H9 (cell line): ENCODE measurements at regions not wholly inside any gene's neighbourhood (a gene's known extent, or its start where the extent isn't known, plus 50 kb on each side); places are given as distances from the start of the nearest gene placed in this dataset.

Source experiments
- DNase-seq: peaks from one replicate; pipeline ENCODE4 v3.0.0-alpha.2; 2017
- H2AFZ ChIP-seq: one replicate; pipeline ENCODE4 v1.6.1; 2013; ENCODE audit warnings: mild to moderate bottlenecking, low read length, control low read depth, moderate library complexity
- H2AK5ac ChIP-seq: 2 replicates; pipeline ENCODE4 v1.6.1; 2013; ENCODE audit warnings: low read length, control low read depth, mixed read lengths; ENCODE audit not compliant: insufficient read length
- H2BK120ac ChIP-seq: one replicate; pipeline ENCODE4 v1.6.1; 2013; ENCODE audit warnings: low read depth, mild to moderate bottlenecking, low read length, control low read depth, inconsistent platforms; ENCODE audit not compliant: poor library complexity, severe bottlenecking
- H2BK12ac ChIP-seq: 2 replicates; pipeline ENCODE4 v1.6.1; 2013; ENCODE audit warnings: low read length, control low read depth, mixed read lengths, low read depth; ENCODE audit not compliant: insufficient read length
- H2BK15ac ChIP-seq: 2 replicates; pipeline ENCODE4 v1.6.1; 2013; ENCODE audit warnings: low read depth, low read length, control low read depth
- H2BK20ac ChIP-seq: one replicate; pipeline ENCODE4 v1.6.1; 2013; ENCODE audit warnings: low read depth, mild to moderate bottlenecking, low read length, control low read depth, inconsistent platforms; ENCODE audit not compliant: poor library complexity, severe bottlenecking
- H2BK5ac ChIP-seq: 2 replicates; pipeline ENCODE4 v1.6.1; 2013; ENCODE audit warnings: low read length, control low read depth, mixed read lengths; ENCODE audit not compliant: insufficient read length
- H3K14ac ChIP-seq: 2 replicates; pipeline ENCODE4 v1.6.1; 2013; ENCODE audit warnings: low read length, control low read depth; ENCODE audit not compliant: insufficient read depth
- H3K18ac ChIP-seq: 2 replicates; pipeline ENCODE4 v1.6.1; 2013; ENCODE audit warnings: low read depth, mild to moderate bottlenecking, mixed read lengths, low read length, control low read depth; ENCODE audit not compliant: insufficient read length
- H3K23ac ChIP-seq: 2 replicates; pipeline ENCODE4 v1.6.1; 2013; ENCODE audit warnings: low read length, control low read depth, mixed read lengths, low read depth; ENCODE audit not compliant: insufficient read length
- H3K23me2 ChIP-seq: 2 replicates; pipeline ENCODE4 v1.6.1; 2013; ENCODE audit warnings: low read depth, mild to moderate bottlenecking, mixed read lengths, low read length, control low read depth; ENCODE audit not compliant: insufficient read length, poor library complexity, severe bottlenecking
- H3K27ac ChIP-seq: 2 replicates; pipeline ENCODE4 v1.5.1; 2013; ENCODE audit warnings: low read length, control low read depth, mixed read lengths, low read depth; ENCODE audit not compliant: insufficient read length
- H3K27me3 ChIP-seq: 2 replicates; pipeline ENCODE4 v1.6.1; 2013; ENCODE audit warnings: low read length, control low read depth, inconsistent platforms; ENCODE audit not compliant: insufficient read depth
- H3K4ac ChIP-seq: 2 replicates; pipeline ENCODE4 v1.6.1; 2013; ENCODE audit warnings: low read depth, mild to moderate bottlenecking, control low read depth, inconsistent platforms, low read length, moderate library complexity
- H3K4me1 ChIP-seq: 2 replicates; pipeline ENCODE4 v1.6.1; 2013; ENCODE audit warnings: low read length, control low read depth, inconsistent platforms; ENCODE audit not compliant: insufficient read depth
- H3K4me2 ChIP-seq: 2 replicates; pipeline ENCODE4 v1.6.1; 2013; ENCODE audit warnings: low read length, control low read depth, mixed read lengths; ENCODE audit not compliant: insufficient read length, insufficient read depth
- H3K56ac ChIP-seq: 2 replicates; pipeline ENCODE4 v1.6.1; 2013; ENCODE audit warnings: low read depth, mild to moderate bottlenecking, mixed read lengths, low read length, control low read depth; ENCODE audit not compliant: insufficient read length
- H3K79me1 ChIP-seq: 2 replicates; pipeline ENCODE4 v1.6.1; 2013; ENCODE audit warnings: low read depth, mild to moderate bottlenecking, moderate library complexity, low read length, control low read depth, inconsistent platforms; ENCODE audit not compliant: insufficient read depth, poor library complexity, severe bottlenecking
- H3K79me2 ChIP-seq: 2 replicates; pipeline ENCODE4 v1.6.1; 2013; ENCODE audit warnings: low read length, control low read depth, inconsistent platforms; ENCODE audit not compliant: insufficient read depth
- H3K9ac ChIP-seq: 2 replicates; pipeline ENCODE4 v1.6.1; 2013; ENCODE audit warnings: low read length, control low read depth, mixed read lengths; ENCODE audit not compliant: insufficient read length; ENCODE audit errors: extremely low read depth
- H3K9me3 ChIP-seq: one replicate; pipeline ENCODE4 v1.6.1; 2013; ENCODE audit warnings: low read depth, low read length, inconsistent platforms; ENCODE audit not compliant: control insufficient read depth
- H3T11ph ChIP-seq: one replicate; pipeline ENCODE4 v1.6.1; 2013; ENCODE audit warnings: mild to moderate bottlenecking, low read length, control low read depth, inconsistent platforms
- H4K20me1 ChIP-seq: one replicate; pipeline ENCODE4 v1.6.1; 2013; ENCODE audit not compliant: control insufficient read depth, insufficient read length, insufficient read depth
- H4K5ac ChIP-seq: 2 replicates; pipeline ENCODE4 v1.6.1; 2013; ENCODE audit warnings: low read depth, mild to moderate bottlenecking, mixed read lengths, low read length, control low read depth; ENCODE audit not compliant: insufficient read length
- H4K8ac ChIP-seq: replicated peaks from 2 replicates; pipeline ENCODE4 v1.6.1; 2013; ENCODE audit warnings: low read length, control low read depth, mixed read lengths, low read depth; ENCODE audit not compliant: insufficient read length
- H4K91ac ChIP-seq: 2 replicates; pipeline ENCODE4 v1.6.1; 2013; ENCODE audit warnings: low read depth, mild to moderate bottlenecking, moderate library complexity, mixed read lengths, low read length, control low read depth; ENCODE audit not compliant: insufficient read length
- H3K27ac Mint-ChIP-seq, 3 experiments: 2 replicates in 2 of 3; 3 replicates in 1 of 3; pipeline ENCODE4 v1.8.0; 2020 to 2021; ENCODE audit warnings: mixed read lengths in 3 of 3, mild to moderate bottlenecking in 1 of 3, moderate library complexity in 1 of 3
- H3K27me3 Mint-ChIP-seq: 2 replicates; pipeline ENCODE4 v1.8.0; 2021; ENCODE audit warnings: low read depth, mild to moderate bottlenecking, moderate library complexity, mixed read lengths
- H3K36me3 Mint-ChIP-seq, 3 experiments: 2 replicates in 2 of 3; 3 replicates in 1 of 3; pipeline ENCODE4 v1.8.0; 2020 to 2021; ENCODE audit warnings: low read depth in 3 of 3, mixed read lengths in 3 of 3; ENCODE audit not compliant: insufficient read depth in 1 of 3
- H3K4me1 Mint-ChIP-seq, 2 experiments: 2 replicates each; pipeline ENCODE4 v1.8.0; 2020; ENCODE audit warnings: mixed read lengths in 2 of 2
- H3K4me3 Mint-ChIP-seq, 2 experiments: 2 replicates in 1 of 2; 3 replicates in 1 of 2; pipeline ENCODE4 v1.8.0; 2020 to 2021; ENCODE audit warnings: mild to moderate bottlenecking in 2 of 2, mixed read lengths in 2 of 2, moderate library complexity in 1 of 2
- H3K9me3 Mint-ChIP-seq, 2 experiments: 2 replicates in 1 of 2; 3 replicates in 1 of 2; pipeline ENCODE4 v1.8.0; 2020; ENCODE audit warnings: mild to moderate bottlenecking in 2 of 2, mixed read lengths in 2 of 2, moderate library complexity in 1 of 2
- WGBS: extraction: QIAGEN DNeasy Blood & Tissue Kit; methylation state at CpG from one replicate; pipeline ENCODE4 v1.1.7; 2013; ENCODE audit warnings: missing lambda C conversion rate, low lambda C conversion rate, mixed read lengths; ENCODE audit not compliant: insufficient read length; ENCODE audit errors: extremely low coverage; 5-methylcytosine and 5-hydroxymethylcytosine counted together
- TF ChIP-seq, protein P1 (sequence below): fragments of 200-600 bp; sonication (generic); conservative IDR thresholded peaks from 3 replicates; pipeline ENCODE4 v1.8.0; 2021; ENCODE audit warnings: antibody characterized with exemption, mild to moderate bottlenecking

DNA sequence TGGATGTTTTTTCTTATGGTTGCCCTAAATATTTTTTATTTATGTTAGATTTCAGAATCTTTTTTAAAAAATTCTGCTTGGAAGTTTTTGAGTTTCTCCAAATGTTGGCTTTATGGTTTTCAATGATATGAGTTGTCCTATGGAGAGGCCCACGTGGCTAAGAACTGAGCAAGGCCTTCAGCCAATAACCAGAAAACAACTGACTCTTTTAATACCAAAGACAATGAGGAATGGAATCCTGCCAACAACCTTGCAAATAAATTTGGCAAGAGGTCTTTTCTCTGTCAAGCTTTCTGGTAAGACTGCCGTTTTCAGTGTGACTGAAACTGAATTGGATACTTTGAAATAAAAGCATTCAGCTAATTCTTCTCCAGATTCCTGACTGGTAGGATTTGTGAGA, 1740.1 kb upstream of the WWC1 start:
- Histone ChIP-seq H3K4me2 (no peak overlapping the region), H2BK120ac (no peak overlapping the region), H3K27me3 (no peaks in the 10 kb centered on the region), H3K9me3 (no peaks in the 10 kb centered on the region), H2BK15ac (no peak overlapping the region), H4K8ac (no peak overlapping the region), H3K79me2 (no peaks in the 10 kb centered on the region), H4K5ac (no peak overlapping the region), H4K20me1 (no peaks in the 10 kb centered on the region), H2AK5ac (no peak overlapping the region), H3K56ac (no peak overlapping the region), H2AFZ (no peak overlapping the region), H3K27ac (no peak overlapping the region), H3K9ac (no peak overlapping the region), H4K91ac (no peak overlapping the region), H2BK12ac (no peak overlapping the region), H3T11ph (no peak overlapping the region), H3K18ac (no peak overlapping the region), H2BK5ac (no peak overlapping the region), H3K4ac (no peak overlapping the region), H3K79me1 (no peaks in the 10 kb centered on the region), H3K14ac (no peak overlapping the region), H3K23me2 (no peaks in the 10 kb centered on the region), H3K23ac (no peak overlapping the region), H2BK20ac (no peak overlapping the region), H3K4me1 (no peaks in the 10 kb centered on the region)
- no peaks in the 10 kb centered on the region for H3K36me3 Mint-ChIP-seq
- WGBS: no CpG with 5 or more reads among the region's 2 CpGs
- no peaks in the 10 kb centered on the region for H3K4me1 Mint-ChIP-seq
- TF ChIP-seq, protein P1, sequence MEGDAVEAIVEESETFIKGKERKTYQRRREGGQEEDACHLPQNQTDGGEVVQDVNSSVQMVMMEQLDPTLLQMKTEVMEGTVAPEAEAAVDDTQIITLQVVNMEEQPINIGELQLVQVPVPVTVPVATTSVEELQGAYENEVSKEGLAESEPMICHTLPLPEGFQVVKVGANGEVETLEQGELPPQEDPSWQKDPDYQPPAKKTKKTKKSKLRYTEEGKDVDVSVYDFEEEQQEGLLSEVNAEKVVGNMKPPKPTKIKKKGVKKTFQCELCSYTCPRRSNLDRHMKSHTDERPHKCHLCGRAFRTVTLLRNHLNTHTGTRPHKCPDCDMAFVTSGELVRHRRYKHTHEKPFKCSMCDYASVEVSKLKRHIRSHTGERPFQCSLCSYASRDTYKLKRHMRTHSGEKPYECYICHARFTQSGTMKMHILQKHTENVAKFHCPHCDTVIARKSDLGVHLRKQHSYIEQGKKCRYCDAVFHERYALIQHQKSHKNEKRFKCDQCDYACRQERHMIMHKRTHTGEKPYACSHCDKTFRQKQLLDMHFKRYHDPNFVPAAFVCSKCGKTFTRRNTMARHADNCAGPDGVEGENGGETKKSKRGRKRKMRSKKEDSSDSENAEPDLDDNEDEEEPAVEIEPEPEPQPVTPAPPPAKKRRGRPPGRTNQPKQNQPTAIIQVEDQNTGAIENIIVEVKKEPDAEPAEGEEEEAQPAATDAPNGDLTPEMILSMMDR: no peak
- H3K27me3 Mint-ChIP-seq: no peaks in the 10 kb centered on the region
- no peak overlapping the region for H3K27ac Mint-ChIP-seq
- H3K9me3 Mint-ChIP-seq: no peaks in the 10 kb centered on the region
- DNase-seq: no peak
- H3K4me3 Mint-ChIP-seq: no peak overlapping the region
